ENCODE measurements at regions not wholly inside any gene's neighbourhood (a gene's known extent, or its start where the extent isn't known, plus 50 kb on each side); places are given as distances from the start of the nearest gene placed in this dataset.

DNA sequence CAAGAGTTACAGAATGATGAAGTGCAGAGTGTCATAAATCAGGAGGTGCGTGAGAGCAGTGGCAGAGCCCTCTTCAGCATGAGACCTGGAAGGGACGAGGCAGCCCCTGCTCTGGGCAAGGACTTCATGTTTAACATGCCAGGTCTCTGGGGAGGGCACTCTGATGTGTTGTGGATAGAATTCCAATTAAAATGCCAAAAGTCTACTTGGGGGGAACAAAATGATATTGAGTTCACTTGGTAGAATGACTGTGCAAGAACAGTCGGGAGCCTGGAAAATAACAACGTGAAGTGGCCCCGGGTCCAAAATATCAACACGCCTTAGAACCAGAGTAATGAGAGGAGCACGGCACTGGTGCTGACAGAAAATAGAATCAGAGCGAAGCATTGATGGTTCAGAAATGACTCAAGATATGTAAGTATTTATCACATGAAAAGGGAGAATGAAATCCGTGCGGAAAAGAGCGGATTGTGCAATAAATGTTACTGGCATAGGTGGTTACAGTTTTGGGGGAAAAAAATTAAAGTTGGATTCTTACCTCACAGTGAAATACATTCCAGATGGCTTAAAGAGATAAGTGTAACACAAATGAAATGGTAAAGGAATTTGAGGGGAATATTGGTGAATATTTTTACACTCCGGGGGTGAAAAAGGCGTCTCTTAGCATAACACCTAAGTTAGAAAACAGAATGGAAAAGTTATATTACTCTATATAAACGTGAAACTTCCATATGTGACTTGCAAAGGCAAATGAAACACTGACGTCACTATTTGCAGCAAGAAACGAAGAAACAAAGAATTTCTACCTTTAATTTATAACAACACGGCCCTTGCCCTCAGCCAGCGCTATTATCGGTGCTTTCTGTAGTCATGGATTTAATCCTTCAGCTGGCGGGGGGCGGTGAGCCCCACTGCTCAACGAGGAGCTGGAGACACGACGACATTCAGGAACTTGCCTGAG lies 159.4 kb upstream of the TWIST2 start:
- no peaks in the 10 kb centered on the region for H3K36me3 ChIP-seq
- H3K27ac ChIP-seq (replicated peaks in 1 of 4): no peak overlapping the region
- intact Hi-C loops (cut with DNase I): loop anchor here (10.0 kb wide), 1 partner anchor 164 kb away; no protein-coding TSS in a partner anchor
- H3K4me1 ChIP-seq: peaks cover 0 to 26% (median 18%) of the 10 kb centered on the region in 4 donors
- no peaks in the 10 kb centered on the region for H3K9me3 ChIP-seq
- DNase-seq (ENCODE audit: extremely low spot score): peak; percentile 87
- no peaks in the 10 kb centered on the region for H3K27me3 ChIP-seq
- TF ChIP-seq, protein P1, sequence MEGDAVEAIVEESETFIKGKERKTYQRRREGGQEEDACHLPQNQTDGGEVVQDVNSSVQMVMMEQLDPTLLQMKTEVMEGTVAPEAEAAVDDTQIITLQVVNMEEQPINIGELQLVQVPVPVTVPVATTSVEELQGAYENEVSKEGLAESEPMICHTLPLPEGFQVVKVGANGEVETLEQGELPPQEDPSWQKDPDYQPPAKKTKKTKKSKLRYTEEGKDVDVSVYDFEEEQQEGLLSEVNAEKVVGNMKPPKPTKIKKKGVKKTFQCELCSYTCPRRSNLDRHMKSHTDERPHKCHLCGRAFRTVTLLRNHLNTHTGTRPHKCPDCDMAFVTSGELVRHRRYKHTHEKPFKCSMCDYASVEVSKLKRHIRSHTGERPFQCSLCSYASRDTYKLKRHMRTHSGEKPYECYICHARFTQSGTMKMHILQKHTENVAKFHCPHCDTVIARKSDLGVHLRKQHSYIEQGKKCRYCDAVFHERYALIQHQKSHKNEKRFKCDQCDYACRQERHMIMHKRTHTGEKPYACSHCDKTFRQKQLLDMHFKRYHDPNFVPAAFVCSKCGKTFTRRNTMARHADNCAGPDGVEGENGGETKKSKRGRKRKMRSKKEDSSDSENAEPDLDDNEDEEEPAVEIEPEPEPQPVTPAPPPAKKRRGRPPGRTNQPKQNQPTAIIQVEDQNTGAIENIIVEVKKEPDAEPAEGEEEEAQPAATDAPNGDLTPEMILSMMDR (IDR thresholded peaks at IDR 0.05): no peak
- TF ChIP-seq POLR2A (IDR thresholded peaks at IDR 0.05; ENCODE audit: low read depth) (no peak), POLR2AphosphoS5 (IDR thresholded peaks at IDR 0.05) (no peak), EP300 (IDR thresholded peaks at IDR 0.05) (no peak)
- WGBS: 85% methylated on average over 23 of the region's 24 CpGs
- H3K4me3 ChIP-seq: no peak overlapping the region

DNA sequence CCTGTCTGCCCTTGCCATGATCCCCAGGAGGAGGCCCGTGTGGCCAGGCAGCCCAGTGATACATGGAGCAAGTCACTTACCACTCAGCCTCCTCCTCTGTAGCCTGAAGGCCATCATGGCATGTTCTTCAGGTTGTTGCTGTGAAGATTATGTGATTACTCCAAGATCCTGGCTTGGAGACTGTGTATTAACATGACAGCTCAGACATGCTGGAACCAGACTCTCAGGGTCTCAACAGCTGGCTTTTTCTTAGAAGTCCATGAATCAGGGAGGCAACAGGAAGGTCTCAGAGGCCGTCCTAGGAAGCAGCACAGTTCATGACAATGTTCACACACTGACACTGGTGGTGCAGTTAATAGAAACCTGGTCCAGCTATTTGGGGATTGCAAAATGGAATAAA lies 158.6 kb upstream of the TWIST2 start:
- H3K4me3 ChIP-seq: no peak overlapping the region
- H3K27me3 ChIP-seq: no peaks in the 10 kb centered on the region
- WGBS: 69% methylated on average over 2 of the region's 2 CpGs
- DNase-seq (ENCODE audit: extremely low spot score): no peak
- H3K9me3 ChIP-seq: no peaks in the 10 kb centered on the region
- intact Hi-C loops (cut with DNase I): loop anchor here (10.0 kb wide), 1 partner anchor 165 kb away; no protein-coding TSS in a partner anchor
- no peaks in the 10 kb centered on the region for H3K36me3 ChIP-seq
- peaks cover 0 to 18% (median 17%) of the 10 kb centered on the region in 4 donors for H3K4me1 ChIP-seq
- H3K27ac ChIP-seq (replicated peaks in 1 of 4): no peak overlapping the region
- TF ChIP-seq EP300 (IDR thresholded peaks at IDR 0.05) (no peak), POLR2AphosphoS5 (IDR thresholded peaks at IDR 0.05) (no peak), POLR2A (IDR thresholded peaks at IDR 0.05; ENCODE audit: low read depth) (no peak)
- TF ChIP-seq, protein P1 (IDR thresholded peaks at IDR 0.05): no peak

DNA sequence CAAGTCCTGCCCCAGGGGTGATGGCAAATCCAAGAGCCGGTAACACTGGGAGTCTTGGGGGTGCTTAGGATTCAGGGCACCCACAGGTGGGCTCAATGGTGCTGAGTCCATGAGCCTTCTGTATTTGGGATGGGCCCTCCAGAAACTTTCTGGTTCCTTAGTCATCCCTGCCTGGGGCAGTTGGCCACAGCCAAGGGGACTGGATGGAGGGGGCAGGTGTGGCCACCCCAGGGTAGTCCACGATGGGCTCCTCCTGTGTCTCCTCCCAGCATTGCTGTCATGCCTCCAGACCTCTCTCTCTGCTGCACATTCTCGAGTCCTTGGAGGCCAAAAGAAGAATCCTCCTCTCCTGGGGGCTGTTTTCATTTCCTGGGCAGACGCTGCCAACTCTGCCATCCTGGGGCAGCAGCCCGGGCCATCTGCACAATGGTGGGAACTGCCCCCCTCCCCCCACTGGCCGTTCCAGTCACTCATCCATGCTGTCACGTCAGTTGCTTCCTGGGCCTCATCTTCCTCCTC lies 158.0 kb upstream of the TWIST2 start:
- Histone ChIP-seq H3K9me3 (no peaks in the 10 kb centered on the region), H3K27ac (replicated peaks in 1 of 4) (no peak overlapping the region), H3K27me3 (no peaks in the 10 kb centered on the region), H3K4me1 (peaks cover 2 to 18% (median 16%) of the 10 kb centered on the region in 4 donors), H3K4me3 (no peak overlapping the region), H3K36me3 (no peaks in the 10 kb centered on the region)
- intact Hi-C loops (cut with DNase I): loop anchor here (10.0 kb wide), 1 partner anchor 165 kb away; no protein-coding TSS in a partner anchor
- peak; percentile 39 for DNase-seq (ENCODE audit: extremely low spot score)
- TF ChIP-seq EP300 (IDR thresholded peaks at IDR 0.05) (no peak), POLR2A (IDR thresholded peaks at IDR 0.05; ENCODE audit: low read depth) (no peak), POLR2AphosphoS5 (IDR thresholded peaks at IDR 0.05) (no peak)
- TF ChIP-seq, protein P1 (IDR thresholded peaks at IDR 0.05): no peak
- 100% methylated on average over 2 of the region's 7 CpGs for WGBS

DNA sequence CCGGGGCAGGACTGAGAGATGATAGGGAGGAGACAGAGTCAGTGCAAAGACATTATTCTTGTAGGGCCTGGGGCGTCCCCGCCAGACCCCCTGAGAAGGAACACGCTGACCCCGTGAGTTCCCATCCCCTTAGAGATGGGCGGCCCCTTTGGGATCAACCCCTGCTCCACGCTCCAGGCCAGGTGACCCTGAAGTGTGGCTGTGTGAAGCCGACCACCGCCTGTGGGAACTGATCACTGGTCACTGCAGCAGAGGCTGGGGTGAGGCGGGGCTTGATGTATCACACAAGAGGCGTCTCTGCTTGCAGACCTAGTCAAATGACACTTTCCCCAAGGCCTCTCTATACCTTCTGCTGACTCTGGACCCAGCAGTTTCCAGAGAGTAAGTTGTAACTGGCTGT lies 157.4 kb upstream of the TWIST2 start:
- TF ChIP-seq POLR2A (IDR thresholded peaks at IDR 0.05; ENCODE audit: low read depth): no peak
- TF ChIP-seq POLR2AphosphoS5 (IDR thresholded peaks at IDR 0.05): no peak
- TF ChIP-seq, protein P1 (IDR thresholded peaks at IDR 0.05): no peak
- no peak for TF ChIP-seq EP300 (IDR thresholded peaks at IDR 0.05)
- no peak overlapping the region for H3K27ac ChIP-seq (replicated peaks in 1 of 4)
- intact Hi-C loops (cut with DNase I): no loop called here
- WGBS: 87% methylated on average over 6 of the region's 11 CpGs
- H3K4me3 ChIP-seq: no peak overlapping the region
- peaks cover 7 to 18% (median 16%) of the 10 kb centered on the region in 4 donors for H3K4me1 ChIP-seq
- H3K9me3 ChIP-seq: no peaks in the 10 kb centered on the region
- no peaks in the 10 kb centered on the region for H3K27me3 ChIP-seq
- peak; percentile 91 for DNase-seq (ENCODE audit: extremely low spot score)
- no peaks in the 10 kb centered on the region for H3K36me3 ChIP-seq

Data from esophagus muscularis mucosa (tissue), 4 donors.